Right cardiac atrium (tissue), 5 donors: ENCODE measurements at regions not wholly inside any gene's neighbourhood (a gene's known extent, or its start where the extent isn't known, plus 50 kb on each side); places are given as distances from the start of the nearest gene placed in this dataset.

Source experiments
- ATAC-seq, 2 donors: fragments of 200-7000 bp; cut with Tn5 transposase; one replicate each; pipeline versions ENCODE4 v1.8.0 to v1.9.1; 2020; ENCODE audit warnings: moderate library complexity in 2 of 2, mild to moderate bottlenecking in 1 of 2
- DNase-seq, 3 donors: peaks; one replicate each; pipeline ENCODE4 v3.0.0-alpha.2; 2020
- H3K27ac ChIP-seq: one replicate; pipeline ENCODE4 v1.5.1; 2013; ENCODE audit warnings: mild to moderate bottlenecking, low read length, control low read depth, moderate library complexity
- H3K27me3 ChIP-seq: one replicate; pipeline ENCODE4 v1.6.1; 2013; ENCODE audit not compliant: control insufficient read depth, insufficient read depth
- H3K4me1 ChIP-seq: one replicate; pipeline ENCODE4 v1.6.1; 2013; ENCODE audit warnings: low read length; ENCODE audit not compliant: control insufficient read depth, insufficient read depth
- H3K4me3 ChIP-seq: one replicate; pipeline ENCODE4 v1.5.1; 2013; ENCODE audit warnings: low read length, control low read depth
- H3K9me3 ChIP-seq: one replicate; pipeline ENCODE4 v1.6.1; 2013; ENCODE audit warnings: low read length; ENCODE audit not compliant: control insufficient read depth
- WGBS: extraction: QIAGEN DNeasy Blood & Tissue Kit; methylation state at CpG from one replicate; pipeline ENCODE4 v1.1.7; 2013; 5-methylcytosine and 5-hydroxymethylcytosine counted together
- intact Hi-C, 4 donors: fragments of 100-400 bp; cut with DNase I; formaldehyde crosslinking; loops; one replicate each; pipeline versions ENCODE4 v1.11.0 to v1.14.0; 2022 to 2023
- donor health status: healthy with polysubstance abuse.
- donor health status: DM: no; HTN: yes; CAD: no.
- donor health status: DM: no; HTN: no; CAD: no.
- donor health status: DM: no; HTN: yes; CAD: no; lungs with severe emphysema.
- donor health status: DM: yes; HTN: yes; CAD: no.

DNA sequence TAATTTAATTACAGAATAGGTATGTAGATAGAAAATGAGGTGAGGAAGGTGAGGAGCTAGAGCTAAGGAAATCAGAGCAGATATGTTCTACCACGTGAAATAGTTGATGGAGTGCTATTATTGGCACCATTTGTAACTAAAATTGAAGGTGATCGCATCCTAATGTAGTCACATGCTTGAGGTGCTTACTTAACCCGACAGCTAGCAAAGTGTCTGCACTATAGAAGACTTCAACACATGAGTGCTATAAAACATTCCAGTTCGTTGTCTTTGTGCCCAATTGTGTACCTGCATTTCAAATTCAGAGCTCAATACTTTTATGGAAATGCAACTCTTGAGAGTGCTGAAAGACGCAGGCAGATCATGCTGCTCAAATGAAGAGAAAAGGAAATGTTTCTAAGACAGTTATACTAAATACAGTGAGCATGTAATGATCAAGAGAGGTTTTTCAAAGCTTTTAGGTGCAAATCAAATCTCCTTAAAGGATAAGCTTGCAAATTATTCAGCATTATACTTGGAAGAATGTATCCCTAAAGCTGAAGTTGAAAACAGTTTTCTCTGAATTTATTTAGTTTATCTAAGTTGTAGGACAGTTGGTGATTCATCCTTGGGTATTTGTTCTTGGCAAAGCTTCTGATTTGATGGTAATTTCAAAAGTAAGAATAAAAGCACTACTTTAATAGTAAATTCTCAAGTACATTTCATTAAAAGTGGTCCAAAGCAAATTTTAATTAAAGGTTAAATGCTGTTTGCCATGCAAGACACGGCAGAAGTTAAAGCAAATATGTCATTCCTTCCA lies 223.9 kb upstream of the EPHA5 start:
- H3K27ac ChIP-seq = no peak overlapping the region
- H3K4me3 ChIP-seq = no peak overlapping the region
- H3K4me1 ChIP-seq = no peaks in the 10 kb centered on the region
- no peaks in the 10 kb centered on the region for H3K27me3 ChIP-seq
- DNase-seq (no peak), ATAC-seq (no peak)
- no peaks in the 10 kb centered on the region for H3K9me3 ChIP-seq
- intact Hi-C loops = no loop called here
- 43% methylated on average over 6 of the region's 6 CpGs for WGBS

- no peak overlapping the region for H3K4me3 ChIP-seq
- WGBS = 14% methylated on average over 1 of the region's 1 CpG
- H3K27me3 ChIP-seq = no peaks in the 10 kb centered on the region
- H3K9me3 ChIP-seq = no peaks in the 10 kb centered on the region
- H3K27ac ChIP-seq = no peak overlapping the region
- intact Hi-C loops = no loop called here
- no peak for DNase-seq
- no peak for ATAC-seq
- no peaks in the 10 kb centered on the region for H3K4me1 ChIP-seq
Observed at GRCh38 chr4:65893271-65893670, 223.0 kb upstream of the EPHA5 start.

GRCh38 chr4:65880594-65880993 lies 210.3 kb upstream of the EPHA5 start:
- H3K9me3 ChIP-seq = no peaks in the 10 kb centered on the region
- no peak overlapping the region for H3K4me3 ChIP-seq
- DNase-seq (no peak), ATAC-seq (no peak)
- H3K27me3 ChIP-seq = no peaks in the 10 kb centered on the region
- no peak overlapping the region for H3K27ac ChIP-seq
- WGBS = 82% methylated on average over 1 of the region's 1 CpG
- no peaks in the 10 kb centered on the region for H3K4me1 ChIP-seq
- intact Hi-C loops = no loop called here

DNA sequence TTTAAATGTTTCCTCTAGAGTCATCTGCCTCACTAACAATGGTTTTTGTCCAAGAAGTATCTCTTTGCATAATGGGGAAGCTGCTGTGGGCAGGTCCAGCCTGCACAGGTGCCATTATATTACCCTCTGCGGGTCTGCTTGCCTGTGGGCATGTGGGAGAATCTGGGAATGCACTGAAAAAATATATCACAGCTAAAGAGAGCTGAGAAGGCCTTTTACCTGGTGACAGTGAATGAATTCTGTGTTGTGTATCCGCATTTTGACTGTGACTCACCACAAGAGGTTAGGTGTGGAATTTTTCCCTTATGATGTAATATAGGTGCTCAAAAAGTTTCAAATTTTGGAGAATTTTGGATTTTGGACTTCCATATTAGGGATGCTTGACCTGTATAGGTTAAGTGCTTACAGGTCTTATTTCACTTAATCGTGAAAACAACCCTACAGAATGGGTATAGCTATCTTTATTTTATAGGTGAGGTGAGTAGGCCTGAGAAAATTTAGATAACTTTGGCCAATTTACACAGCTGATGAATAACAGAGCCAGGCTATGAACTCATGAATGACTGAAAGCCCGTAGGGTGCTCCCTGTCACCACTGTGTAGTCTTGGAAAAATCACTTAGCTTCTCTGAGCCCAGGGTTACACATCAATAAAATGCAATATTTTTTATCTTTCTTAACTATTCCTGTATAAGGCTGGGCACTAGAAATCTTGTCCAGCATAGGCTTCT lies 198.0 kb upstream of the EPHA5 start:
- intact Hi-C loops = no loop called here
- no peak overlapping the region for H3K4me3 ChIP-seq
- WGBS = 84% methylated on average over 4 of the region's 4 CpGs

GRCh38 chr4:65865489-65865888 lies 195.2 kb upstream of the EPHA5 start:
- H3K9me3 ChIP-seq = no peaks in the 10 kb centered on the region
- no peak overlapping the region for H3K4me3 ChIP-seq
- no peak overlapping the region for H3K27ac ChIP-seq
- no peaks in the 10 kb centered on the region for H3K27me3 ChIP-seq
- WGBS = 45% methylated on average over 4 of the region's 4 CpGs
- DNase-seq = no peak
- no peaks in the 10 kb centered on the region for H3K4me1 ChIP-seq
- intact Hi-C loops = no loop called here
- ATAC-seq = no peak

More for the DNA sequence above, 198.0 kb upstream of the EPHA5 start:
- Histone ChIP-seq H3K9me3 (no peaks in the 10 kb centered on the region), H3K27me3 (no peaks in the 10 kb centered on the region), H3K27ac (no peak overlapping the region), H3K4me1 (no peaks in the 10 kb centered on the region)
- ATAC-seq (no peak), DNase-seq (no peak)

DNA sequence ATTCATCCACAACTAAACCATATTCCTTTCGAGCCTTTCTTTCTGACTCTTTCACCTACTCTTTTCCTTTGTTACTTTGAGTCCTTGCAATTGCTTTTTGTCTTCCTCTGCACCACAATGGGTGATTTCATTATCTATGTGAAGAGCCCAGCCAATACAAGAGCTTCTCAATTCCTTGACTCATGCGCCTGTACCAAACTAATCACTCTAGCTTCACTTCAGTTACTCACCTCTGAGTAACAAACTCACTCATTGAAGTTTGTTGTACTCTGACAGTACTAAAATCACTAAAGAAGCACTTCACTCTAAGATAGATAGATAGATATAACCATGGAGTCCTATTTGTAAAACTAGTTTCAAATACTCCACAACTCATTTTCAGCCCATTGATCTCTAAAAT lies 191.7 kb upstream of the EPHA5 start:
- WGBS = 84% methylated on average over 2 of the region's 2 CpGs

DNA sequence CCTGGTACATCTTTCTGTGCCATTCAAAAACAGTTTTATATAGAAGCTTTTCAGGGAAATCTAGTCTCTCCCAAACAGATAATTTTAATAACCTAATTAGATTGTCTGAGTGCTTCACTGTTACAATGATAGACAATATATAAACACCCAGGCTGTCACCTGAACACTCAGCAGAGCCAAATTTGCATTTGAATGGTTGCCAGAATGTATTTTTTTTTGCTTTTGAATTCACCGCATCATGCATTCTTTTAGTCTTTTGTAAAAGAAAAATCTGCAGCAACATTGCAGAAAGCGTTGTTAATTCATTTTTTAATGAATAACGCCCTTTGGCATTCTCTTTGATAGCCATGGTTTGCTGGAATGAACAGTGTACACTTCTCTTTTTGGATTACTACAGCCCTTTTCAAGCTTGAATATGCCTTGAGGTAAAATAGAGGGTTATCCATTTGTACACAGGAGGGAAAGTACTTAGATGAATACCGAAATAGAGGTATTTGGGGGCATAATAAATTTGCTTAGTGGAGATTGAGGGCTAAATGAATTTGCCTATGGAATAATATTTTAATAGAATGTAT lies 175.0 kb upstream of the EPHA5 start:
- no peak for ATAC-seq
- no peaks in the 10 kb centered on the region for H3K9me3 ChIP-seq
- no peak overlapping the region for H3K27ac ChIP-seq
- WGBS = 62% methylated on average over 4 of the region's 4 CpGs
- H3K4me1 ChIP-seq = no peaks in the 10 kb centered on the region
- H3K27me3 ChIP-seq = no peaks in the 10 kb centered on the region
- DNase-seq = no peak
- H3K4me3 ChIP-seq = no peak overlapping the region
- intact Hi-C loops = no loop called here

More for the DNA sequence above, 191.7 kb upstream of the EPHA5 start:
- no peaks in the 10 kb centered on the region for H3K27me3 ChIP-seq
- no peak overlapping the region for H3K4me3 ChIP-seq
- H3K4me1 ChIP-seq = no peaks in the 10 kb centered on the region
- H3K27ac ChIP-seq = no peak overlapping the region
- H3K9me3 ChIP-seq = no peaks in the 10 kb centered on the region
- DNase-seq (no peak), ATAC-seq (no peak)
- intact Hi-C loops = no loop called here

DNA sequence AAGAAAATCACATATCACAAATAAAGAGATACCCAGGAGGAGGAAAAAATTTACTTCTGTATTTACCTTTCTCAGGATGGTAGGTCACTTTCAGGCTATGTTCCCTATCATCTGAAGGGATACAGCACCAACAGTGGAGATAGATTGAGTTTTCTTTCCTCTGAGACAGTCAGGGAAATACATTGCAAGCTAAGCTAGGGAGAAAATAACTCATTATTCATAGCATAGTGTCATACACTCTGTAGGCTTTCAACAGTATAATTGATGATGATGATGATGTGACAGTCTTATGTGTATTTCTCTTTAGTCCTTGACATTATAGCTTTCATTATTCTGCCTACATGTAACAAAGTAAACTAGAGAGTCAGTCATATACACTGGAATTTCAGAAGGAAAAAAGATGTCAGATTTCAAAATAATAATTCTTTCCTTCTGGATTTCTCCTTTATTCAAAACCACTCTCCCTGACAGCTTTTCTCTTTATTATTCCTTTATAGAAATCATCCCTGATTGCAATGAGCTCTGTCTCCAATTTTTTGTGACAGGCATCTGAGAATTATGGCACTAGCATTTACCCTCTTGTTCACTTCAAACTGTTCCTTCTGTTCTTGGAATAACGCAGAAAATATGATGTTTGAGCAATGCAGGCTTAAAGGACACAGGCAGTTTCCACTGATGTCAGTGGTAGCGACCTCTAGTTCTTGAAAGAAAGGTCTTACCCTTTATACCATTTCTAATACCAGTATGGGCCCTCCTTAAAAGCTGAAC lies 169.1 kb upstream of the EPHA5 start:
- intact Hi-C loops = no loop called here
- no peak for DNase-seq
- no peak for ATAC-seq
- Histone ChIP-seq H3K4me1 (no peaks in the 10 kb centered on the region), H3K4me3 (no peak overlapping the region), H3K27me3 (no peaks in the 10 kb centered on the region), H3K27ac (no peak overlapping the region), H3K9me3 (no peaks in the 10 kb centered on the region)
- WGBS = 57% methylated on average over 2 of the region's 2 CpGs

- no peaks in the 10 kb centered on the region for H3K27me3 ChIP-seq
- H3K9me3 ChIP-seq = no peaks in the 10 kb centered on the region
- H3K27ac ChIP-seq = no peak overlapping the region
- no peak for ATAC-seq
- intact Hi-C loops = no loop called here
- no peak overlapping the region for H3K4me3 ChIP-seq
- no peaks in the 10 kb centered on the region for H3K4me1 ChIP-seq
- DNase-seq = no peak
Observed at GRCh38 chr4:65834707-65835106, 164.4 kb upstream of the EPHA5 start.

DNA sequence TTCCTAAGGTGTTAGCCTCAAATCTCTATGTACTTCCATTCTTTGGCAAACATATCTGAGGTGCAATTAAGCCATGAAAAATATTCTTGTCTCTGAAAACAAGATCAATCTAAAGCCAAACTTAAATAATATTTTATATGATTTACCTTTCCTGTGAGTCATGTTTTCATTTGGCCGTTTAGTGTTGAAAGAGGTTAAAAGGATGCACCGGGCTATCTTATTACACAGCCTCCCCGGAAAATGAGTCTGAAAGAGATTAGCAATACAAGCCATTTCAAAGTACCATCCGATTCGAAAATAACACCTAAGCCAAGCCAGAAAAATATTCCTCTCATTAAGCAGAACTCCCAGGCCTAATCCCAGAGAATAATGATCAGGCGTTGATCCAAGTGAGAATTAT lies 161.5 kb upstream of the EPHA5 start:
- intact Hi-C loops = no loop called here

More for the DNA sequence above, 161.5 kb upstream of the EPHA5 start:
- H3K27ac ChIP-seq = no peak overlapping the region
- 57% methylated on average over 6 of the region's 6 CpGs for WGBS
- H3K4me3 ChIP-seq = no peak overlapping the region
- no peak for DNase-seq
- no peaks in the 10 kb centered on the region for H3K9me3 ChIP-seq
- H3K4me1 ChIP-seq = no peaks in the 10 kb centered on the region
- H3K27me3 ChIP-seq = no peaks in the 10 kb centered on the region
- ATAC-seq = no peak
